GM12892 (cell line): ENCODE measurements at regions not wholly inside any gene's neighbourhood (a gene's known extent, or its start where the extent isn't known, plus 50 kb on each side); places are given as distances from the start of the nearest gene placed in this dataset.
"Not testable (repeated sequence)": the region's sequence is repeated elsewhere in the genome, so short reads cannot be mapped to it uniquely, and the experiment has no call there.

ENCODE experiments used
- POLR2A ChIP-seq: IDR thresholded peaks from 2 replicates; pipeline ENCODE4 v1.6.1; 2011; ENCODE audit warnings: low read depth, low read length, control low read depth
- POLR2AphosphoS5 ChIP-seq: IDR thresholded peaks from 2 replicates; pipeline ENCODE4 v1.6.1; 2011; ENCODE audit warnings: low read depth, low read length, control low read depth
- TAF1 ChIP-seq: IDR thresholded peaks from 2 replicates; pipeline ENCODE4 v1.6.1; 2011; ENCODE audit warnings: low read depth, mild to moderate bottlenecking, control low read depth, low read length, borderline replicate concordance

GRCh38 chr21:10465524-10466110, 55.8 kb upstream of the TPTE start:
- not testable (repeated sequence) for TF ChIP-seq POLR2A, POLR2AphosphoS5, TAF1
